H1 (cell line): ENCODE measurements at regions not wholly inside any gene's neighbourhood (a gene's known extent, or its start where the extent isn't known, plus 50 kb on each side); places are given as distances from the start of the nearest gene placed in this dataset.

ENCODE experiments used
- CTCF ChIA-PET: fragments of 300-600 bp; sonication (Branson Sonifier 250); formaldehyde crosslinking; loops from one replicate; lab custom pipeline; 2021; ENCODE audit not compliant: partially characterized antibody; lab: Charles Lee
- POLR2A ChIA-PET: fragments of 300-600 bp; sonication (Branson Sonifier 250); formaldehyde crosslinking; loops from one replicate; lab custom pipeline; 2021; ENCODE audit warnings: inconsistent platforms; ENCODE audit not compliant: partially characterized antibody; lab: Charles Lee
- DNase-seq, 2 experiments: peaks; one replicate each; pipeline versions ENCODE4 v3.0.0 to v3.0.0-alpha.2; 2010 to 2022; ENCODE audit warnings: low spot score in 2 of 2, low read depth in 1 of 2, mixed read lengths in 1 of 2
- FAIRE-seq: peaks from 2 replicates; lab custom pipeline; 2011; peaks lifted over from hg19 to GRCh38; lab: Jason Lieb, UNC
- H2AFZ ChIP-seq: 2 replicates; pipeline ENCODE4 v1.8.1; 2012; ENCODE audit warnings: low read length, inconsistent platforms
- H2AK5ac ChIP-seq: 2 replicates; pipeline ENCODE4 v1.6.1; 2013; ENCODE audit warnings: low read depth, low read length
- H2BK120ac ChIP-seq: replicated peaks from 2 replicates; pipeline ENCODE3; 2013; ENCODE audit warnings: low read depth, low read length, inconsistent platforms
- H2BK12ac ChIP-seq: 2 replicates; pipeline ENCODE4 v1.6.1; 2013; ENCODE audit warnings: low read depth, low read length
- H2BK15ac ChIP-seq: 2 replicates; pipeline ENCODE4 v1.6.1; 2013; ENCODE audit warnings: low read length
- H2BK20ac ChIP-seq: 2 replicates; pipeline ENCODE4 v1.6.1; 2013; ENCODE audit warnings: low read length
- H2BK5ac ChIP-seq: 2 replicates; pipeline ENCODE4 v1.6.1; 2013; ENCODE audit warnings: low read depth, low read length
- H3K14ac ChIP-seq: 2 replicates; pipeline ENCODE4 v1.6.1; 2013; ENCODE audit warnings: inconsistent platforms; ENCODE audit not compliant: insufficient read length
- H3K18ac ChIP-seq: 2 replicates; pipeline ENCODE4 v1.6.1; 2013; ENCODE audit warnings: low read length; ENCODE audit errors: extremely low read depth
- H3K23ac ChIP-seq: 2 replicates; pipeline ENCODE4 v1.6.1; 2013; ENCODE audit warnings: inconsistent platforms; ENCODE audit not compliant: insufficient read length
- H3K23me2 ChIP-seq: 2 replicates; pipeline ENCODE4 v1.6.1; 2013; ENCODE audit warnings: low read depth, low read length
- H3K27ac ChIP-seq: 2 replicates; pipeline ENCODE4 v1.6.1; 2011; ENCODE audit warnings: low read depth, low read length, inconsistent platforms
- H3K27me3 ChIP-seq, 4 experiments: replicated peaks in 1 of 4; 1 replicate in 1 of 4; 2 replicates in 3 of 4; pipeline versions ENCODE4 v1.6.1 to v1.8.1; 2011 to 2013; ENCODE audit warnings: low read length in 3 of 4, mild to moderate bottlenecking in 3 of 4, inconsistent platforms in 2 of 4, mixed read lengths in 2 of 4, moderate library complexity in 1 of 4; ENCODE audit not compliant: control insufficient read depth in 3 of 4, insufficient read depth in 3 of 4; ENCODE audit errors: extremely low read depth in 1 of 4
- H3K36me3 ChIP-seq, 4 experiments: 2 replicates each; pipeline versions ENCODE4 v1.6.1 to v1.8.1; 2011 to 2013; ENCODE audit warnings: mild to moderate bottlenecking in 4 of 4, low read length in 3 of 4, moderate library complexity in 2 of 4, control low read depth in 1 of 4, inconsistent platforms in 1 of 4; ENCODE audit not compliant: insufficient read depth in 4 of 4, control insufficient read depth in 2 of 4
- H3K4ac ChIP-seq: replicated peaks from 2 replicates; pipeline ENCODE3; 2013; ENCODE audit warnings: low read length, low read depth, mixed read lengths, inconsistent platforms; ENCODE audit not compliant: insufficient read length
- H3K4me1 ChIP-seq, 4 experiments: replicated peaks in 1 of 4; 1 replicate in 1 of 4; 2 replicates in 3 of 4; pipeline versions ENCODE4 v1.6.1 to v1.8.1; 2011 to 2013; ENCODE audit warnings: low read length in 3 of 4, inconsistent platforms in 2 of 4, mixed read lengths in 1 of 4; ENCODE audit not compliant: insufficient read depth in 4 of 4, control insufficient read depth in 3 of 4
- H3K4me2 ChIP-seq, 2 experiments: 2 replicates each; pipeline versions ENCODE4 v1.6.1 to v1.8.1; 2011 to 2013; ENCODE audit warnings: low read depth in 2 of 2, low read length in 2 of 2, control low read depth in 1 of 2, inconsistent platforms in 1 of 2, mild to moderate bottlenecking in 1 of 2; ENCODE audit not compliant: insufficient read depth in 1 of 2
- H3K4me3 ChIP-seq, 4 experiments: fragments of 200-600, 300-600 bp in 1 of 4; sonication (generic), shearing (Covaris generic), sonication (Bioruptor Twin) in 1 of 4; 2 replicates each; pipeline versions ENCODE4 v1.5.1 to v1.8.1; 2011 to 2016; ENCODE audit warnings: low read length in 4 of 4, low read depth in 3 of 4, control low read depth in 2 of 4, inconsistent platforms in 2 of 4, mild to moderate bottlenecking in 2 of 4, mixed read lengths in 1 of 4, moderate library complexity in 1 of 4; ENCODE audit not compliant: insufficient read depth in 2 of 4; ENCODE audit errors: extremely low read depth in 1 of 4
- H3K56ac ChIP-seq: replicated peaks from 2 replicates; pipeline ENCODE3; 2013; ENCODE audit warnings: low read depth, mild to moderate bottlenecking, mixed read lengths, low read length, inconsistent platforms; ENCODE audit not compliant: insufficient read length
- H3K79me1 ChIP-seq: 2 replicates; pipeline ENCODE4 v1.6.1; 2013; ENCODE audit warnings: low read depth, low read length, control low read depth
- H3K79me2 ChIP-seq, 2 experiments: 2 replicates each; pipeline versions ENCODE4 v1.6.1 to v1.8.1; 2012 to 2013; ENCODE audit warnings: low read length in 2 of 2, mild to moderate bottlenecking in 2 of 2, inconsistent platforms in 1 of 2; ENCODE audit not compliant: insufficient read depth in 2 of 2, control insufficient read depth in 1 of 2
- H3K9ac ChIP-seq, 4 experiments: replicated peaks in 1 of 4; 1 replicate in 1 of 4; 2 replicates in 3 of 4; pipeline versions ENCODE4 v1.6.1 to v1.8.1; 2011 to 2013; ENCODE audit warnings: low read depth in 3 of 4, low read length in 3 of 4, control low read depth in 2 of 4, mild to moderate bottlenecking in 2 of 4, moderate library complexity in 2 of 4, inconsistent platforms in 1 of 4; ENCODE audit errors: extremely low read depth in 1 of 4
- H3K9me3 ChIP-seq, 2 experiments: 2 replicates each; pipeline versions ENCODE4 v1.6.1 to v1.8.1; 2012 to 2013; ENCODE audit warnings: mild to moderate bottlenecking in 2 of 2, moderate library complexity in 2 of 2, control low read depth in 1 of 2, inconsistent platforms in 1 of 2, low read depth in 1 of 2, low read length in 1 of 2, mixed read lengths in 1 of 2; ENCODE audit not compliant: insufficient read depth in 2 of 2
- H4K20me1 ChIP-seq, 2 experiments: replicated peaks in 1 of 2; 2 replicates each; pipeline versions ENCODE3 to v1.8.1; 2011 to 2013; ENCODE audit warnings: inconsistent platforms in 2 of 2, low read length in 2 of 2, mild to moderate bottlenecking in 1 of 2; ENCODE audit not compliant: insufficient read depth in 2 of 2, control insufficient read depth in 1 of 2
- H4K5ac ChIP-seq: 2 replicates; pipeline ENCODE4 v1.6.1; 2013; ENCODE audit warnings: low read length, low read depth, mixed read lengths, inconsistent platforms; ENCODE audit not compliant: insufficient read length
- H4K8ac ChIP-seq: 2 replicates; pipeline ENCODE4 v1.8.0; 2013; ENCODE audit warnings: mild to moderate bottlenecking, moderate library complexity, low read length, inconsistent platforms; ENCODE audit not compliant: insufficient read depth; ENCODE audit errors: extremely low read depth
- H4K91ac ChIP-seq: replicated peaks from 2 replicates; pipeline ENCODE3; 2013; ENCODE audit warnings: low read length, mixed read lengths, inconsistent platforms; ENCODE audit not compliant: insufficient read length
- BRCA1 ChIP-seq: IDR thresholded peaks from 2 replicates; pipeline ENCODE4 v1.6.1; 2012; ENCODE audit warnings: low read depth, low read length, improper control_type of control experiment
- CREB1 ChIP-seq: IDR thresholded peaks from 2 replicates; pipeline ENCODE4 v1.6.1; 2012; ENCODE audit warnings: inconsistent platforms
- FOSL1 ChIP-seq: IDR thresholded peaks from 2 replicates; pipeline ENCODE4 v1.6.1; 2011; ENCODE audit warnings: mild to moderate bottlenecking, low read depth, low read length, moderate library complexity; ENCODE audit not compliant: insufficient read depth
- MAX ChIP-seq: IDR thresholded peaks from 2 replicates; pipeline ENCODE4 v1.6.1; 2012; ENCODE audit warnings: inconsistent platforms
- RBBP5 ChIP-seq: IDR thresholded peaks from 2 replicates; pipeline ENCODE4 v1.7.1; 2012; ENCODE audit warnings: low read depth, mild to moderate bottlenecking, inconsistent platforms, low read length, moderate library complexity, borderline replicate concordance
- RXRA ChIP-seq: IDR thresholded peaks from 2 replicates; pipeline ENCODE4 v1.6.1; 2011; ENCODE audit warnings: low read depth, mild to moderate bottlenecking, low read length, moderate library complexity; ENCODE audit not compliant: insufficient read depth
- SIN3A ChIP-seq, 2 experiments: IDR thresholded peaks in 1 of 2; conservative IDR thresholded peaks in 1 of 2; 2 replicates each; pipeline ENCODE4 v1.6.1; 2011 to 2012; ENCODE audit warnings: low read length in 2 of 2, improper control_type of control experiment in 1 of 2, low read depth in 1 of 2, mild to moderate bottlenecking in 1 of 2
- SP4 ChIP-seq: IDR thresholded peaks from 2 replicates; pipeline ENCODE4 v1.6.1; 2012; ENCODE audit warnings: low read length, inconsistent platforms
- TAF7 ChIP-seq: optimal IDR thresholded peaks from 2 replicates; pipeline ENCODE3; 2011; ENCODE audit warnings: low read depth, mild to moderate bottlenecking, inconsistent platforms, low read length, moderate library complexity, borderline replicate concordance
- WGBS, 2 experiments: shearing (Covaris generic) in 1 of 2; methylation state at CpG; one replicate each; pipeline versions ENCODE4 v1.1.6 to v1.1.7; 2013 to 2015; ENCODE audit warnings: low lambda C conversion rate in 2 of 2, mixed read lengths in 2 of 2, inconsistent platforms in 1 of 2, low coverage in 1 of 2, missing lambda C conversion rate in 1 of 2; ENCODE audit not compliant: insufficient replicate concordance in 2 of 2, insufficient coverage in 1 of 2, insufficient read length in 1 of 2; ENCODE audit errors: extremely low coverage in 1 of 2, missing lambda C conversion rate in 1 of 2; 5-methylcytosine and 5-hydroxymethylcytosine counted together

DNA sequence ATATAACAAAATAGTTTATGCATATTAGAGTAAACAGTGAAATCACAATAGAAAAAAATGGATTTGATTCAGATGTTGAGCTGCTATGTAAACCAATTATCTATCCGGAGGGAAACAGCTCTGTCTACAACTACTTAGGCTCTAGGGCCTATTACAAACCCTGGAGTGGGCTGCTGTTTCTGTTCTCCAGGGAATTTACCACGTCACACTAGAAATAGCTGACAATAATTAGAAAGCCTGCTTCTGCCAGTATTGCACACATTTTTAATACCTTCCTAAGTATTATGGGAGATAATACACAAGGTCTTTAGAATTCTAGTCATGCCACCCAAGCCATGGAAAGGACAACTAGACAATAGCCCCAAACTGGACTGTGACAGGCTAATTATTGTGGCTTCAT is 411.1 kb downstream of the FIGN start:
- no peak overlapping the region for H3K23ac ChIP-seq
- ChIA-PET CTCF (no interaction called here), POLR2A (no interaction called here)
- no peaks in the 10 kb centered on the region for H3K79me1 ChIP-seq
- H3K79me2 ChIP-seq = no peaks in the 10 kb centered on the region
- no peak overlapping the region for H2BK15ac ChIP-seq
- H2BK20ac ChIP-seq = no peak overlapping the region
- H3K23me2 ChIP-seq = no peaks in the 10 kb centered on the region
- H3K14ac ChIP-seq = no peak overlapping the region
- H3K27me3 ChIP-seq = no peaks in the 10 kb centered on the region
- no peaks in the 10 kb centered on the region for H4K20me1 ChIP-seq
- FAIRE-seq (no peak), DNase-seq (no peak)
- no peak overlapping the region for H3K27ac ChIP-seq
- no peaks in the 10 kb centered on the region for H3K4me1 ChIP-seq
- no peak overlapping the region for H2AK5ac ChIP-seq
- H3K18ac ChIP-seq = no peak overlapping the region
- H2BK5ac ChIP-seq = no peak overlapping the region
- no peak overlapping the region for H2AFZ ChIP-seq
- no peak overlapping the region for H3K56ac ChIP-seq
- no peak overlapping the region for H4K8ac ChIP-seq
- WGBS, 2 experiments = 91% methylated on average over 2 of the region's 2 CpGs; no CpG with 5 or more reads in 1 of the 2 experiments
- H2BK120ac ChIP-seq = no peak overlapping the region
- H4K5ac ChIP-seq = no peak overlapping the region
- H3K4me3 ChIP-seq = no peak overlapping the region
- no peak overlapping the region for H4K91ac ChIP-seq
- H3K36me3 ChIP-seq = no peaks in the 10 kb centered on the region
- H3K4ac ChIP-seq = no peak overlapping the region
- TF ChIP-seq SIN3A (conservative IDR thresholded peaks at IDR 0.05 in 1 of 2, IDR thresholded peaks at IDR 0.05 in 1 of 2; ENCODE audit: low read depth in 1 of 2, low read length in 2 of 2) (no peak), TAF7 (no peak), RBBP5 (no peak), BRCA1 (no peak), FOSL1 (no peak), MAX (no peak), SP4 (no peak), CREB1 (no peak), RXRA (no peak)
- H3K4me2 ChIP-seq = no peak overlapping the region
- no peak overlapping the region for H3K9ac ChIP-seq
- H2BK12ac ChIP-seq = no peak overlapping the region
- H3K9me3 ChIP-seq = no peaks in the 10 kb centered on the region
